ENCODE measurements at regions not wholly inside any gene's neighbourhood (a gene's known extent, or its start where the extent isn't known, plus 50 kb on each side); places are given as distances from the start of the nearest gene placed in this dataset.

GRCh38 chr5:23629396-23629795, 122.0 kb downstream of the PRDM9 start:
- intact Hi-C loops (cut with DNase I): no loop called here
- Histone ChIP-seq H3K36me3 (no peaks in the 10 kb centered on the region), H3K4me1 (no peaks in the 10 kb centered on the region), H3K27ac (no peak overlapping the region), H3K4me3 (no peak overlapping the region), H3K9me3 (peaks cover 0 to 3% (median 0%) of the 10 kb centered on the region in 3 donors), H3K27me3 (no peaks in the 10 kb centered on the region)
- no peak for DNase-seq
- WGBS, 2 donors: 82 to 85% methylated on average over 2 of the region's 2 CpGs
- TF ChIP-seq POLR2A (IDR thresholded peaks at IDR 0.05) (no peak), CTCF (IDR thresholded peaks at IDR 0.05) (no peak)

GRCh38 chr5:23631302-23632045, 124.1 kb downstream of the PRDM9 start:
- peaks cover 0 to 3% (median 0%) of the 10 kb centered on the region in 3 donors for H3K9me3 ChIP-seq
- WGBS, 2 donors: 44 to 83% methylated on average over 2 of the region's 2 CpGs
- no peak overlapping the region for H3K27ac ChIP-seq
- H3K36me3 ChIP-seq: no peaks in the 10 kb centered on the region
- no peak overlapping the region for H3K4me3 ChIP-seq
- intact Hi-C loops (cut with DNase I): no loop called here
- no peak for TF ChIP-seq CTCF (IDR thresholded peaks at IDR 0.05)
- no peak for TF ChIP-seq POLR2A (IDR thresholded peaks at IDR 0.05)
- no peak for DNase-seq
- no peaks in the 10 kb centered on the region for H3K4me1 ChIP-seq
- H3K27me3 ChIP-seq: no peaks in the 10 kb centered on the region

- H3K27ac ChIP-seq: no peak overlapping the region
- no peak for DNase-seq
- no peak overlapping the region for H3K4me3 ChIP-seq
- H3K9me3 ChIP-seq: no peaks in the 10 kb centered on the region
- TF ChIP-seq CTCF (IDR thresholded peaks at IDR 0.05): no peak
- TF ChIP-seq POLR2A (IDR thresholded peaks at IDR 0.05): no peak
- no peaks in the 10 kb centered on the region for H3K4me1 ChIP-seq
- H3K27me3 ChIP-seq: no peaks in the 10 kb centered on the region
- no peaks in the 10 kb centered on the region for H3K36me3 ChIP-seq
- intact Hi-C loops (cut with DNase I): no loop called here
Observed at GRCh38 chr5:23635938-23636337, 128.5 kb downstream of the PRDM9 start.

- no peaks in the 10 kb centered on the region for H3K36me3 ChIP-seq
- no peak for DNase-seq
- H3K9me3 ChIP-seq: no peaks in the 10 kb centered on the region
- no peak for TF ChIP-seq POLR2A (IDR thresholded peaks at IDR 0.05)
- no peak for TF ChIP-seq CTCF (IDR thresholded peaks at IDR 0.05)
- no peaks in the 10 kb centered on the region for H3K27me3 ChIP-seq
- H3K27ac ChIP-seq: no peak overlapping the region
- H3K4me3 ChIP-seq: no peak overlapping the region
- 36 to 48% methylated on average over 1 of the region's 1 CpG for WGBS, 2 donors
- no peaks in the 10 kb centered on the region for H3K4me1 ChIP-seq
- intact Hi-C loops (cut with DNase I): no loop called here
Observed at GRCh38 chr5:23639326-23639725, 131.9 kb downstream of the PRDM9 start.

- H3K4me3 ChIP-seq: no peak overlapping the region
- H3K36me3 ChIP-seq: no peaks in the 10 kb centered on the region
- H3K27ac ChIP-seq: no peak overlapping the region
- intact Hi-C loops (cut with DNase I): no loop called here
- H3K4me1 ChIP-seq: no peaks in the 10 kb centered on the region
- H3K9me3 ChIP-seq: peaks cover 0 to 5% (median 0%) of the 10 kb centered on the region in 3 donors
- no peaks in the 10 kb centered on the region for H3K27me3 ChIP-seq
- WGBS, 2 donors: 67 to 100% methylated on average over 1 of the region's 1 CpG
- TF ChIP-seq POLR2A (IDR thresholded peaks at IDR 0.05): no peak
- TF ChIP-seq CTCF (IDR thresholded peaks at IDR 0.05): no peak
- no peak for DNase-seq
Observed at GRCh38 chr5:23648656-23649055, 141.2 kb downstream of the PRDM9 start.
